ENCODE measurements at regions not wholly inside any gene's neighbourhood (a gene's known extent, or its start where the extent isn't known, plus 50 kb on each side); places are given as distances from the start of the nearest gene placed in this dataset.

DNA sequence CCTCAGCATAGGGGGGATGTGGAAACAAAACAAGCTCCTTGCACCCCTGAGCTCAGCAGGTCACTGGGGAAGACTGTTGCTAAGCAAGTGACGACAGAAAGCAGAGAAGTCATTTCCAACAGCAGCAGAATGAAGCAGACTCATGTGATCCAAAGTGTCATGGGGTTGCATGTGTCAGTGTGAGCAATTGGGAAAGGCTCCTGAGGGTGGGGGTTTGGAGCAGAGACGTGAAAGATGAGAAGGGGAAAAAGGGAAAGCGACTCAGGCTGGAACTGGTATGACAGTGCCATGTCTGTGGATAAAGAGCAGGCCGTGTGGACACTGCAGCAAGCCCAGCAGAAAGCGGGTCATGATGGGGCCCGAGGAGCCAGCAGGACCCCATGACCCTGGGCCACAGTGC is 363.9 kb downstream of the PREX1 start:
- DNase-seq (ENCODE audit: low spot score), result no peak

GRCh38 chr20:48463096-48463720 is 364.6 kb downstream of the PREX1 start:
- no peak for DNase-seq (ENCODE audit: low spot score)

GRCh38 chr20:48461735-48462119 is 366.1 kb downstream of the PREX1 start:
- no peak for DNase-seq (ENCODE audit: low spot score)

GRCh38 chr20:48461091-48461734 is 366.6 kb downstream of the PREX1 start:
- DNase-seq (ENCODE audit: low spot score), result no peak

GRCh38 chr20:48460681-48461080 is 367.1 kb downstream of the PREX1 start:
- no peak for DNase-seq (ENCODE audit: low spot score)

- DNase-seq (ENCODE audit: low spot score), result no peak
These were observed 367.9 kb downstream of the PREX1 start for GRCh38 chr20:48459722-48460395.

DNA sequence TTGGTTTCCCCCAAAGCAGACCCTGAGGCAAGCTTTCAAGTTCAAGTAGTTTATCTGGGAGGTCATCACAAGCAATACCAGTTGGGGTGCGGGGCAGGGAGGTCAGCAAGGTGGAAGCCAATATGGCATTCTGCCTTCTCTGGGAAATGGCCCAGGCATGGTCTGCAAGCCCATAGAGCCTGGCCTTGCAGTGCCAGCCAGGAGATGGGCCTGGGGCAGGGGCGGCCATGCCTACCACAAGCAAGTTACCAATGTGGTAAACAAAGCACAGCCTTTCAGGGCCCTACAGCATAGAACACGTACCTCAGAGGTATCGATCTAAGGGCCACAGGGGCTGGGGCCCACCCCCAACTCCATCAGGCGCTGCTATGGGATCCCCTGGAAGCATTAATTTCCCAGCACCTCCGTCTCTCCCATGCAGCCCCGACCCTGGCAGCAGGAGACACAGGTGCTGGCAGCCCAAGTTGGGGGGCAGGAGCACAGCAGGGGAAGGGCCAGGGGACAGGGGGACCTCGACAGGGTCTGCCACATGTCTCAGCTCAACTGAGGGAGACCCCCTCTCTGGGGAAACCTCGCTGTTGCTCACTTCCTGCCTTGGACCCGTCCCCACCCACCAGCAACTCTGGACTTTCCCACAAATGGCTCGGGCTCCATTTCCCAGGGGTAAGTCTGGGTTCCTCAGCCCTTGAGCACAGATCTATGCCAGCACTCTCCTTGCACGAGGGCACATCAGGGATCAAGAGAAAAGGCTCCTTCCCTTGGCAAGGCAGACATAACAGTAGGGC is 369.0 kb downstream of the PREX1 start:
- no peak for DNase-seq (ENCODE audit: low spot score)

DNA sequence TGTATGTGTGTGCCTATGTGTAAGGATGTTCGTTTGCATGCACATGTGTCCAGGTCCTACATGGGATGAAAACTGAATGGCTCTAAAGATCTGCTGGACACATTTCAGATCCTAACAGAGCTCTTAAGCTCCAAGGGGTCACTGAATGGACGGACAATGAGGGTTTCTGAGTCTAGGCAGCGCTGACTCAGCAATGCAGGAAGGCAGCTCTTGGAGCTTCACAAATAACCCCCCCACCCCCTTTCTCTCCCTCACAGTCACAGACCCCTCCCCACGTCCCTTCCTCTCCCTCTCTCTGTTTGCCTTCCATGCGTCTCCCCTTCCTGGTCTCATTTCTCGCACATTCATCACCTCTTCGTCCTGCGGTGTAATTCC is 369.8 kb downstream of the PREX1 start:
- no peak for DNase-seq (ENCODE audit: low spot score)

- no peak for DNase-seq (ENCODE audit: low spot score)
These were observed 370.4 kb downstream of the PREX1 start for GRCh38 chr20:48457193-48458002.

- DNase-seq (ENCODE audit: low spot score), result no peak
These were observed 371.2 kb downstream of the PREX1 start for GRCh38 chr20:48456366-48457192.

GRCh38 chr20:48455651-48456365 is 372.0 kb downstream of the PREX1 start:
- no peak for DNase-seq (ENCODE audit: low spot score)

- no peak for DNase-seq (ENCODE audit: low spot score)
These were observed 372.9 kb downstream of the PREX1 start for GRCh38 chr20:48454671-48455490.

DNA sequence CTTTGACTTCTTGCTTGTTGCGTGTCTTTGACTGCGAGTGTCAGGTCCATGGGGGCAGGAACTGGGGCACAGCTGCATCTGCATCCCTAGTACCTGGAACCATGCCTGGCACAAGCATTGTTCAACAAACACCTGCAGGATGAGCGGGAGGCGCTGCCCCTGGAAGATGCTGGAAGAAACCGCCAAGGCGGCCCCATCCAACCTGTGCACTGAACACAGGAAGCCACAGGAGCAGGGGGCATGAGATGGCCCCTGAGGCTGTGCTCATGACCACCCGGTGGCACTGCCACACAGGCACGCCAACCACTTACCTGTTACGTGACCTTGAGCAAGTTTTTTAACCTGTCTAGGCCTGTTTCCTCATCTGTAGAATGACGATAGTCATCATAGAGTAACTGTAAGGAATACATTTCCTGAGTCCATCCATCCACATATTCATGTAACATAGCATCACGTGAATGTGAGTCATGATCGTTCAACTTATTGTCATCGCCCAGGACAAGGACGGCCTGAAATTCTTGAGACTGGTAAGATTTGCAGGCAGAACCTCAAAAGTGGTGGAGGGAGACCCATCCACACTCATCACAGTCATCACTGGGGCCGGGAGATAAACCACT is 374.2 kb downstream of the PREX1 start:
- no peak for DNase-seq (ENCODE audit: low spot score)

- DNase-seq (ENCODE audit: low spot score), result no peak
These were observed 376.4 kb downstream of the PREX1 start for GRCh38 chr20:48451401-48451800.

GRCh38 chr20:48448666-48449600 is 378.9 kb downstream of the PREX1 start:
- DNase-seq (ENCODE audit: low spot score), result peak; percentile 11

DNA sequence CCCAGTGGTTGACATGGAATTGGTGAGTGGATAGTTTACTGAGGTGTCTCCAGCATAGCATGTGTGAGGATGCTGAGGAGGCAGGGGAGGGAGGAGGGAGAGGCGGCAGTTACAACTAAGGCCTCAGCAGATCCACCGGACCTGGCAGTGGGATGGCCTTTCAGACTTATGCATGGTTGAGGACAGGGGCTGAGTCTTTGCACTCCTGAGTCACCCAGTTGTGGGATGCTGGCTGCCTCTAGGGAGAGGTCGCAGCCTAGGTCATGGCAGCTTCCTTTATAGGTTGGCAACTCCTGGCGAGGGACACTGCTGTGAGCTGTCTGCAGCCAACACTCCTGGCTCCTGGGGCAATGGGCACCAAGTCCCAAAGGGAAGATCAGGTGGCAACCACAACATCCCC is 380.3 kb downstream of the PREX1 start:
- DNase-seq (ENCODE audit: low spot score), result no peak

DNA sequence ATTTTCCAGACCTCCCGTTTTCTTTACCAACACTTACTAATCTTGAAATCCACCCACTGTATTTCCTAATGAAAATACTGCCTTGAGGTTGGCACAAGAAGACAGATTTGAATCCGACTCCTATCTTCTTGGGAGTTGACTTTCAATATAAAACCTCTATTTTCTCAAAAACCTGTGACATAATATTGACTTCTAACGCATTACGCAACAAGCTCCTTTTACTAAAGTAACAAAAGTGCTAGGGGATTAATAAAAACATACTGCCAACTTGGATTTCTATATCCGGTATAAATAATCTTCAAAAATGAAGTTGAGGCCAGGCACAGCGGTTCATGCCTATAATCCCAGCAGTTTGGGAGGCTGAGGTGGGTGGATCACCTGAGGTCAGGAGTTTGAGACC is 382.0 kb downstream of the PREX1 start:
- no peak for DNase-seq (ENCODE audit: low spot score)

DNA sequence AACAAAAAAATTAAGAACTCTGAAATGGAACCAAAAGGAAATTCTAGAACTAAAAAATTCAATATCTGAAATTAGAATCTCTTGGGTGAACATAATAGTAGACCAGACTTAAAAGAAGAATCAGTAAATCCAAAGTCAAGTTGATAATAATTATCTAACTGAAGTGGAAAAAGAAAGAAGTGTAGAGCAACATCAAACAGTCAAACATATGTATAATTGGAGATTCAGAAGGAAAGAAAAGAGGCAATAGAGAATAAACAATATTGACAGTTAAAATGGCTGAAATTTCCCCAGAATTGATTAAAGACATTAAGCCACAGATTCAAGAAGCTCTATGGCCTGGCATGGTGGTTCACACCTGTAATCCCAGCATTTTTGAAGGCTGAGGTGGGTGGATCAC is 383.6 kb downstream of the PREX1 start:
- DNase-seq (ENCODE audit: low spot score), result no peak

Data from NAMALWA (cell line).